GM12878 (cell line): ENCODE measurements at regions not wholly inside any gene's neighbourhood (a gene's known extent, or its start where the extent isn't known, plus 50 kb on each side); places are given as distances from the start of the nearest gene placed in this dataset.

Experiments
- CHD4 ChIP-seq: fragments of 200-600 bp; sonication (generic); IDR thresholded peaks from 2 replicates; pipeline ENCODE4 v1.6.1; 2016; ENCODE audit warnings: mild to moderate bottlenecking
- CTCF ChIP-seq, 3 experiments: IDR thresholded peaks in 2 of 3; conservative IDR thresholded peaks in 1 of 3; 2 replicates each; pipeline ENCODE4 v1.5.1; 2011; ENCODE audit warnings: low read depth in 3 of 3, low read length in 3 of 3, mild to moderate bottlenecking in 3 of 3, control low read depth in 2 of 3, moderate library complexity in 2 of 3, inconsistent platforms in 1 of 3, mixed read lengths in 1 of 3; ENCODE audit not compliant: control insufficient read depth in 2 of 3, insufficient read depth in 1 of 3; ENCODE audit errors: extremely low read depth in 1 of 3
- E4F1 ChIP-seq: fragments of 450-650 bp; IDR thresholded peaks from 2 replicates; pipeline ENCODE4 v1.6.1; 2018; ENCODE audit warnings: borderline replicate concordance, mild to moderate bottlenecking; ENCODE audit not compliant: partially characterized antibody
- EP300 ChIP-seq, 2 experiments: fragments of 150-350 bp in 1 of 2; IDR thresholded peaks; 2 replicates each; pipeline ENCODE4 v1.6.1; 2011 to 2012; ENCODE audit warnings: low read depth in 2 of 2, low read length in 2 of 2, borderline replicate concordance in 1 of 2, improper control_type of control experiment in 1 of 2, inconsistent platforms in 1 of 2; ENCODE audit not compliant: control insufficient read depth in 1 of 2
- TCF12 ChIP-seq: IDR thresholded peaks from 2 replicates; pipeline ENCODE4 v1.6.1; 2011; ENCODE audit warnings: low read depth, mild to moderate bottlenecking, low read length
- TF ChIP-seq, protein P1 (sequence below): IDR thresholded peaks from 2 replicates; pipeline ENCODE4 v1.6.1; 2012; ENCODE audit warnings: improper control_type of control experiment, low read depth, low read length; ENCODE audit not compliant: insufficient replicate concordance

- no peak for TF ChIP-seq CTCF (IDR thresholded peaks at IDR 0.05 in 2 of 3, conservative IDR thresholded peaks at IDR 0.05 in 1 of 3; ENCODE audit: control insufficient read depth in 2 of 3, extremely low read depth in 1 of 3, insufficient read depth in 1 of 3, low read depth in 3 of 3, low read length in 3 of 3)
- TF ChIP-seq, protein P1, sequence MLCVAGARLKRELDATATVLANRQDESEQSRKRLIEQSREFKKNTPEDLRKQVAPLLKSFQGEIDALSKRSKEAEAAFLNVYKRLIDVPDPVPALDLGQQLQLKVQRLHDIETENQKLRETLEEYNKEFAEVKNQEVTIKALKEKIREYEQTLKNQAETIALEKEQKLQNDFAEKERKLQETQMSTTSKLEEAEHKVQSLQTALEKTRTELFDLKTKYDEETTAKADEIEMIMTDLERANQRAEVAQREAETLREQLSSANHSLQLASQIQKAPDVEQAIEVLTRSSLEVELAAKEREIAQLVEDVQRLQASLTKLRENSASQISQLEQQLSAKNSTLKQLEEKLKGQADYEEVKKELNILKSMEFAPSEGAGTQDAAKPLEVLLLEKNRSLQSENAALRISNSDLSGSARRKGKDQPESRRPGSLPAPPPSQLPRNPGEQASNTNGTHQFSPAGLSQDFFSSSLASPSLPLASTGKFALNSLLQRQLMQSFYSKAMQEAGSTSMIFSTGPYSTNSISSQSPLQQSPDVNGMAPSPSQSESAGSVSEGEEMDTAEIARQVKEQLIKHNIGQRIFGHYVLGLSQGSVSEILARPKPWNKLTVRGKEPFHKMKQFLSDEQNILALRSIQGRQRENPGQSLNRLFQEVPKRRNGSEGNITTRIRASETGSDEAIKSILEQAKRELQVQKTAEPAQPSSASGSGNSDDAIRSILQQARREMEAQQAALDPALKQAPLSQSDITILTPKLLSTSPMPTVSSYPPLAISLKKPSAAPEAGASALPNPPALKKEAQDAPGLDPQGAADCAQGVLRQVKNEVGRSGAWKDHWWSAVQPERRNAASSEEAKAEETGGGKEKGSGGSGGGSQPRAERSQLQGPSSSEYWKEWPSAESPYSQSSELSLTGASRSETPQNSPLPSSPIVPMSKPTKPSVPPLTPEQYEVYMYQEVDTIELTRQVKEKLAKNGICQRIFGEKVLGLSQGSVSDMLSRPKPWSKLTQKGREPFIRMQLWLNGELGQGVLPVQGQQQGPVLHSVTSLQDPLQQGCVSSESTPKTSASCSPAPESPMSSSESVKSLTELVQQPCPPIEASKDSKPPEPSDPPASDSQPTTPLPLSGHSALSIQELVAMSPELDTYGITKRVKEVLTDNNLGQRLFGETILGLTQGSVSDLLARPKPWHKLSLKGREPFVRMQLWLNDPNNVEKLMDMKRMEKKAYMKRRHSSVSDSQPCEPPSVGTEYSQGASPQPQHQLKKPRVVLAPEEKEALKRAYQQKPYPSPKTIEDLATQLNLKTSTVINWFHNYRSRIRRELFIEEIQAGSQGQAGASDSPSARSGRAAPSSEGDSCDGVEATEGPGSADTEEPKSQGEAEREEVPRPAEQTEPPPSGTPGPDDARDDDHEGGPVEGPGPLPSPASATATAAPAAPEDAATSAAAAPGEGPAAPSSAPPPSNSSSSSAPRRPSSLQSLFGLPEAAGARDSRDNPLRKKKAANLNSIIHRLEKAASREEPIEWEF = no peak
- no peak for TF ChIP-seq TCF12
- no peak for TF ChIP-seq E4F1
- no peak for TF ChIP-seq CHD4
- TF ChIP-seq EP300 (IDR thresholded peaks at IDR 0.05; ENCODE audit: borderline replicate concordance in 1 of 2, control insufficient read depth in 1 of 2, low read depth in 2 of 2, low read length in 2 of 2) = no peak
These were observed 246.6 kb downstream of the PRELID2 start for GRCh38 chr5:145588558-145588957.
